Keratinocyte (primary cell): ENCODE measurements at regions not wholly inside any gene's neighbourhood (a gene's known extent, or its start where the extent isn't known, plus 50 kb on each side); places are given as distances from the start of the nearest gene placed in this dataset.

Experiments used
- EZH2 ChIP-seq: IDR thresholded peaks from one replicate; pipeline ENCODE4 v1.6.1; 2012; ENCODE audit warnings: inconsistent platforms, mild to moderate bottlenecking, low read length, moderate library complexity
- TF ChIP-seq, protein P1 (sequence below), 3 experiments: IDR thresholded peaks in 1 of 3; conservative IDR thresholded peaks in 1 of 3; optimal IDR thresholded peaks in 1 of 3; 2 replicates in 2 of 3; 3 replicates in 1 of 3; pipeline versions ENCODE3 to v1.5.1; 2011; ENCODE audit warnings: low read length in 3 of 3, mild to moderate bottlenecking in 3 of 3, moderate library complexity in 2 of 3, control low read depth in 1 of 3, inconsistent platforms in 1 of 3; ENCODE audit not compliant: insufficient read depth in 2 of 3; ENCODE audit errors: extremely low read depth in 1 of 3

DNA sequence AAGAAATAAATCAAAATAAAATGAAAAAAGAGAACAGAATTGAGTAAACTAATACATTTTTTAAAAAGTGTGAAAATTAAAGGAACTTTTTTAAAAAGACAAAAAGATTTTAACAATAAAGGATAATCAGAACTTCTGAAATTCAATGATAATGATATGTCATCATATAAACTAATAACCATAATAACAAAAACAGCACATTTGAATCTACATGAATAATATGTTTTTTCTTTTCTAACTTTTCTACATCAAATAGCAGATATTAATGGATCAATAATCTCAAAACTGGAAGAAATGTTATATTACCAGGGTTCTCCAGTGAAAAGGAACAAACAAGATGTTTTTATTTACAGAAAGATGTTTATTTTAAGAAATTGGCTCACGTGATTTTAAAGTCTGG is 903.3 kb upstream of the MIR17HG start:
- TF ChIP-seq, protein P1, sequence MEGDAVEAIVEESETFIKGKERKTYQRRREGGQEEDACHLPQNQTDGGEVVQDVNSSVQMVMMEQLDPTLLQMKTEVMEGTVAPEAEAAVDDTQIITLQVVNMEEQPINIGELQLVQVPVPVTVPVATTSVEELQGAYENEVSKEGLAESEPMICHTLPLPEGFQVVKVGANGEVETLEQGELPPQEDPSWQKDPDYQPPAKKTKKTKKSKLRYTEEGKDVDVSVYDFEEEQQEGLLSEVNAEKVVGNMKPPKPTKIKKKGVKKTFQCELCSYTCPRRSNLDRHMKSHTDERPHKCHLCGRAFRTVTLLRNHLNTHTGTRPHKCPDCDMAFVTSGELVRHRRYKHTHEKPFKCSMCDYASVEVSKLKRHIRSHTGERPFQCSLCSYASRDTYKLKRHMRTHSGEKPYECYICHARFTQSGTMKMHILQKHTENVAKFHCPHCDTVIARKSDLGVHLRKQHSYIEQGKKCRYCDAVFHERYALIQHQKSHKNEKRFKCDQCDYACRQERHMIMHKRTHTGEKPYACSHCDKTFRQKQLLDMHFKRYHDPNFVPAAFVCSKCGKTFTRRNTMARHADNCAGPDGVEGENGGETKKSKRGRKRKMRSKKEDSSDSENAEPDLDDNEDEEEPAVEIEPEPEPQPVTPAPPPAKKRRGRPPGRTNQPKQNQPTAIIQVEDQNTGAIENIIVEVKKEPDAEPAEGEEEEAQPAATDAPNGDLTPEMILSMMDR (optimal IDR thresholded peaks at IDR 0.05 in 1 of 3, IDR thresholded peaks at IDR 0.05 in 1 of 3, conservative IDR thresholded peaks at IDR 0.05 in 1 of 3; ENCODE audit: extremely low read depth in 1 of 3, insufficient read depth in 2 of 3, low read length in 3 of 3): no peak
- no peak for TF ChIP-seq EZH2
